ENCODE measurements at regions not wholly inside any gene's neighbourhood (a gene's known extent, or its start where the extent isn't known, plus 50 kb on each side); places are given as distances from the start of the nearest gene placed in this dataset.
A peak's percentile ranks its signal among the peaks of the same experiment; 100 is the strongest.

GRCh38 chr20:1786486-1786885 lies 108.7 kb upstream of the SIRPA start:
- DNase-seq, result no peak

DNA sequence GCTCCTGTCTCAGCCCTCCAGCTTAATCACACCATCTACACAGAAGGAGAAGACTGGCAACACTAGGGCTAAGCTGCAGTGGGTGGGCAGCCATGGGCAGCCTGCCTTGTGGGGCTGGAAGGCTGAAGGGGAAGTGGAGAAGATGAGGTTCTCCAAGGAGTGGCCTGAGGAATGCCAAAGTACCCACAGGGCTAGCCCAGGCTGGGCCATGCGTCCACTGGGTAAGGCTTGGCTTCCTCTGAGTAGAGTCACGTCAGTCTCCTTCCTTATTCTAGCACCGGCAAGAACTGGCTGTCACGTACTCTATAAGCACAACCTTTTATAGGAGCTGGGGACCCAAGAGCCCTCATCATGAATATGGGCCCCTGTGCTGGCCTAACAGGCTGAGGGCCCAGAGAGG lies 110.6 kb upstream of the SIRPA start:
- DNase-seq, result no peak

GRCh38 chr20:1783245-1783644 lies 112.0 kb upstream of the SIRPA start:
- DNase-seq, result no peak

DNA sequence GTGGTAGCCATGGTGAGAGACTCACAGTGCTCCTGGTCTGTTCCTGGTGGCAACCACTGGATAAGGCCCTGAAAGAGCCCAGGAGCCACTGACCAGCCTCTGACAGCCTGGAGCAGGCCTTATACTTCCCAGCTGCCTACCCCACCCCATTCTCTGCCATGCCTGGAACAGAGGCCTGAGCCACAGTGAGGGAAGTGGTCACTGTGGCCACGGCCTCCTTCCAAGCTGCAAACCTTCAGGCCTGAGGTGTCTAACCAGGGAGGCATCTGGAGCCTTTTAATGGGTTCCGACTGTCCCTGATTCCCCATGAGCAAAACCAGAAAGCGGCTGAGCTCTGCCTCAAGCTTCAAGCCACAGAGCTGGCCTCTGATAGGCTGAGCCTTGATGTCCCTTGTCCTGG lies 113.0 kb upstream of the SIRPA start:
- DNase-seq, result no peak

DNA sequence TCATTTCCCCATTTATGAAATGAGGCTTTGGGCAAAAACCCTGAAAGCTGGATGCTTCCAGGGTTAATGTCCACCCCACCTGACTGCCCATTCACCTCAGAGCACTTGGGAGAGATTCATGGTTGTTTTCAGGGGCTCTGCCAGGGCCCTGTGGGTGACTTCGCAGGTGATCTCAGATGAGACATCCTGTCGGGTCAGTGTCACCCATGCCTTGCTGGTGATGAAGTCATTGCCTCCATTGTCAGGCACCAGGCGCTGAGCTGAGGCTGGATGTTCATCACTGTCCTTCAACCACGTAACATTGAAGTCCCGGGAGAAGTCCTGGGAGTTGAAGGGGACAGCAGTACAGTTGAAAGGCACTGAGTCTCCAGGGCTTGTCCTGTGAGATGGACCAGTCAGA lies 115.6 kb upstream of the SIRPA start:
- DNase-seq, result no peak

DNA sequence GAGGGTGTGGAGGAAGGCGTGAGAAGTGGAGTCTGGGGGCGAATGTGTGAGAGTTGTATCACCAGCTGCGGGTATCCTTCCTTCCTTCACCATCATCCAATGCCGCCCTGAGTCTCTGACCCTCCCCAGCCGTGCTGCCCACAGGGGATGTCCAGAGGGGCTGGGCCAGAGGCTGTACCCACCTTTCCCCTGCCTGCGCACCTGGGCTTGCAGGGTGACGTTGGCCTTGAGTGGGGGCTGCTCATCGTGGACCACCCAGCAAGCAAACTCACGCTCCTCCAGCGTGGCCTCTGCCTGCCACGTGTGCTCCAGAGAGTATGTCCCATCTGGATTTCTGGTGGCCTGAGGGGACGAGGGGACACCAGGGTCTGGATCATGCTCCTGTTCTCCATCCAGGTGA lies 116.9 kb upstream of the SIRPA start:
- no peak for DNase-seq

GRCh38 chr20:1777476-1777820 lies 117.8 kb upstream of the SIRPA start:
- DNase-seq, result no peak

DNA sequence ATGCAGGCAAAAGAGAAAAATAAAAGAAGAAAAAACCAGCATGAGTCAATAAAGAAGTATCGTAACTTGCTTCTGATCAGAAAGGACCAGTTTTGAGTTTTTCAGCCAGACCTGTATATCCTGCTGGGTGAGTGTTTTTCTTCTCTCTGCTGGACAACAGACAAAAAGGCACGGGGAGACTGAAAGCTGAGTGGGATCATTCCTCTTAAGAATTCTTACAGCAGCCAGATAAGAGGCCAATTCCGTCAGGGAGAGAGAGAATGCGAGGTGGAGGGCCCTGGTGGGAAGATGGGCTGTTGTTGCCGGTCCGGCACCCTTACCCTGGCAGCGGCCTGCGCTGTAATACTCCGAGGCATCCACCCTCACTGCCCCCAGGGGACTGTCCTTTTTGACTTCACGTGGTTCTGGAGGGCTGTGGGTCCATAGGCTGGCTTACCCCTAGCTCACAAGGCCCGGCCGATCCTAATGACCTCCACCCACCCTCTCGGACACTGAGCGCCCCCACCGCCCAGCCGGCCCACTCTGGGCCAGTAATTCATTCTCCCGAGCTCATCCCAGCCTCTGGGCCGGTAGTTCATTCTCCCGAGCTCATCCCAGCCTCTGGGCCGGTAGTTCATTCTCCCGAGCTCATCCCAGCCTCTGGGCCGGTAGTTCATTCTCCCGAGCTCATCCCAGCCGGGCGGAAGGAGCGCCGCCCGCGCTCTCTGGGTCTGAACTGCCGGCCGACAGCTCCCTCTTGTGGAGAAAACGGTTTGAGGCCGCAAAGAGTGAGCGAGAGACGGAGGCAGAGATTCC lies 118.3 kb upstream of the SIRPA start:
- DNase-seq, result peak; percentile 81 to 86

DNA sequence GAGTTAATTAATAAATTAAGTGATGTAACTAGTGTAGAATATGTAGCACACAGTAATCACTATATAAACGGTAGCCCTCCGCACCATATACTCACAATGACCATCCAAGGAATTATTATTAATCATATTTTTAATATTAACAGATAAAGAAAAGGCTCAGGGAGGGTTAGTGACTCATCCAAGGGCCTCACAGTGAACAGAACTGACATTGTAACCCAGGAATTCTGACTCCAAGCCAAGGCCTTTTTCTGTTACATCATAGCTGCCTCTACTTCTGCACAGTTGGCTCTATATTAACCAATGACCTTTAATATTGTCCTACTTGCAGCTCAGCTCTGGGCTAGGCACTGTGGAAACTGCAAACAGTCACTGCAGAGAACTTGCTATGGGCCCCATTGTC lies 117.5 kb upstream of the SIRPG start:
- DNase-seq, result no peak

GRCh38 chr20:1774479-1774878 lies 116.9 kb upstream of the SIRPG start:
- DNase-seq, result no peak

GRCh38 chr20:1773816-1774215 lies 116.2 kb upstream of the SIRPG start:
- no peak for DNase-seq

DNA sequence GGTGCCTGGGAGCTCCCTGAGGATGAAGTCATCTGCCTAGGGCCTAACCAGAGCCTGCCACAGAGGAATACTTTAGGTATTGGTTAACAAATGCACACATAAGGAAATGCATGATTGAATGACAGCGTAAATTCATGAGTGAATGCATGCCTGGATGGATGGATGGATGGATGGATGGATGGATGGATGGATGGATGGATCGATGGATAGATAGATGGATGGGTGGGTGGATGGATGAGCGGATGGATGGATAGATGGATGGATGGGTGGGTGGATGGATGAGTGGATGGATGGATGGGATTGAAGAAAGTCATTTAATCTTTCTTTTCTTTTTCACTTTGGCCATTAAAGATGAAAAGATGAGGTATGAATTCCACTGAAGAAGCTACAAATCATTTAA lies 111.9 kb upstream of the SIRPG start:
- DNase-seq, result no peak

DNA sequence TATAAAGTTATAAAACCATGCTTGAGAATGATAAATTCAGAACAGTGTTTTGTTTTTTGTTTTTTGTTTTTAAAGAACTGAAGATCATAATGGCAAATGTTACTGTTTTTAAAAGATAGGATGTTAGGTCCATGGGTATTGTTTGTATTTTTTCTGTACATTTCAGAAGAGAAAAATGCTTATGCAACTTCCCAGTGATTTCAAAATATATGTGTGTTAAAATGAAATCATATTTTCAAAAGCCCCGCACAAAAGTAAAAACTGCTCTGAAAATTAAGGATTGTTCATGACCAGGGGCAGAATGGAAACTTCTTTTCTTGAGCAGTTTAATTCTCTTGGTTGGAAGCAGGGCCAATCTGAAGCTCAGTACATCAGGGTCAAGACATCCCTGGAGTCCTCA lies 109.2 kb upstream of the SIRPG start:
- no peak for DNase-seq

GRCh38 chr20:1764136-1765033 lies 106.8 kb upstream of the SIRPG start:
- DNase-seq, result peak; percentile 51 to 63

GRCh38 chr20:1761598-1761997 lies 104.0 kb upstream of the SIRPG start:
- no peak for DNase-seq

GRCh38 chr20:1761116-1761515 lies 103.5 kb upstream of the SIRPG start:
- DNase-seq, result no peak

- DNase-seq, result no peak
These were observed 101.2 kb upstream of the SIRPG start for GRCh38 chr20:1758765-1759164.

- no peak for DNase-seq
These were observed 100.3 kb upstream of the SIRPG start for GRCh38 chr20:1757606-1758512.

DNA sequence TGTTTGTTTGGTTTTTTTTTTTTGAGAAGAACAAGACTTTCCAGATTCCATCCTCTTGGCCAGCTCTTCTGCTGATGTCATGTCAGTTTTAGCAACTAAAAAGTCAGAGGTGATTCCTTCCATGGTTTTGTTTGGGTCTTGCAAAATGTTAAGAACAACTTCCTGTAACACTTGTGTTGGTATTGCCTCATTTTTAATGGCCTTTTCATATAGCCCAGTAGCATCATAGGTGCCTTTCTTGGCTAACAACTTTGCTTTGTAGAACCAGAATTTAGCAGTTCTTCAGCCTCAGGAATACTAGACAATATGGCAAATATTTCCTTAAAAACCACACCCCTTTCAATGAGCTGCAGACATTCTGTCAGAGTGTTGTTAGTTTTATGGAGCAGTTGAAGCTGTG lies 99.5 kb upstream of the SIRPG start:
- DNase-seq, result no peak

DNA sequence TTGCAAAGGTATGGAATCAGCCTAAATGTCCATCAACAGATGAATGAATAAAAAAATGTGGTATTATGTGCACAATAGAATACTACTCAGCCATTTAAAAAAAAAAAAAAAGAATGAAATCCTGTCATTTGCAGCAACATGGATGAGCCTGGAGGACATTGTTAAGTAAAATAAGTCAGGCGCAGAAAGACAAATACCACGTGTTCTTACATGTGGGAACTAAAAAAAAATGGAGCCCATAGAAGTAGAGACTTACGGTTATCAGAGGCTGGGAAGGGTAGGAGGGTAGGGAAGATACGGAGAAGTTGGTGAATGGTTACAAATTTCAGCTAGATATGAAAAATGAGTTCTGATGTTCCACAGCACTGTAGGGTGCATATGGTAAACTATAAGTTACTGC lies 97.2 kb upstream of the SIRPG start:
- DNase-seq, result no peak

- DNase-seq, result no peak
These were observed 96.7 kb upstream of the SIRPG start for GRCh38 chr20:1754306-1754705.

DNA sequence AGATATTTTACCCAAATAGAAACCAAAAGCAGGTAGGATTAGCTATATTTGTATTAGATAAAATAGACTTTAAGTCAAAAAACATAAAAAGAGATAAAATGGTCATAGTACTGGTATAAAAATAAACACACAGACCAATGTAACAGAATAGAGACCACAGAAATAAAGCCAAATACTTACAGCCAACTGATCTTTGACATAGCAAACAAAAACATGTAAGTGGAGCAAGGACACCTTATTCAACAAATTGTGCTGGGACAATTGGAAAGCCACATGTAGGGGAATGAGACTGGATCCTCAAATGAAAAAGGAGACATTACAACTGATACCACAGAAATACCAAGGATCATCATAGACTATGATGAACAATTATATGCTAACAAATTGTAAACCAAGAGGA lies 94.5 kb upstream of the SIRPG start:
- no peak for DNase-seq

DNA sequence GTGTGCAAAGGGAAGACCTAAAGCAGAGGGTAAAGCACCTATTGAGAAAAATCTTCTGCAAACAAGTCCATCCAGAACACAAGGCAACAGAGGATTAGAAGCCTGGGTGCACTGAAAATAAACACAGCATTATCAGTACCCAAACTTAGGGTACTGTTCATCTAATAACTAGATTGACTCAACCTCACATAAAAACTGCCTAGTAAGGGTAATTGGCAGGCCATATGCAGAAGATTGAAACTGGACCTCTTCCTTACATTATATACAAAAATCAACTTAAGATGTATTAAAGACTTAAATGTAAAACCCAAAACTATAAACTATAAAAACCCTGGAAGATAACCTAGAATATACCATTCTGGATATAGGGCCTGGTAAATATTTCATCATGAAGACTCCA lies 91.2 kb upstream of the SIRPG start:
- no peak for DNase-seq

Data from CD4-positive, alpha-beta T cell treated with Interleukin-1 beta for 1 hour (primary cell).